ENCODE measurements at regions not wholly inside any gene's neighbourhood (a gene's known extent, or its start where the extent isn't known, plus 50 kb on each side); places are given as distances from the start of the nearest gene placed in this dataset.

GRCh38 chr20:24117383-24117782 is 128.8 kb upstream of the GGTLC1 start:
- TF ChIP-seq CTCF (IDR thresholded peaks at IDR 0.05): no peak
- no peak for TF ChIP-seq ZFX (IDR thresholded peaks at IDR 0.05; ENCODE audit: borderline replicate concordance)
- no peak overlapping the region for H3K27ac ChIP-seq

- H3K27ac ChIP-seq: no peak overlapping the region
- TF ChIP-seq ZFX (IDR thresholded peaks at IDR 0.05; ENCODE audit: borderline replicate concordance): no peak
- no peak for TF ChIP-seq CTCF (IDR thresholded peaks at IDR 0.05)
Measured at GRCh38 chr20:24116611-24117010, 128.0 kb upstream of the GGTLC1 start.

GRCh38 chr20:24112360-24112759 is 123.8 kb upstream of the GGTLC1 start:
- H3K27ac ChIP-seq: no peak overlapping the region
- TF ChIP-seq CTCF (IDR thresholded peaks at IDR 0.05) (no peak), ZFX (IDR thresholded peaks at IDR 0.05; ENCODE audit: borderline replicate concordance) (no peak)

- no peak for TF ChIP-seq ZFX (IDR thresholded peaks at IDR 0.05; ENCODE audit: borderline replicate concordance)
- no peak for TF ChIP-seq CTCF (IDR thresholded peaks at IDR 0.05)
- no peak overlapping the region for H3K27ac ChIP-seq
Measured at GRCh38 chr20:24111858-24112257, 123.3 kb upstream of the GGTLC1 start.

GRCh38 chr20:24109537-24109936 is 121.0 kb upstream of the GGTLC1 start:
- H3K27ac ChIP-seq: no peak overlapping the region
- TF ChIP-seq CTCF (IDR thresholded peaks at IDR 0.05): no peak
- TF ChIP-seq ZFX (IDR thresholded peaks at IDR 0.05; ENCODE audit: borderline replicate concordance): no peak

GRCh38 chr20:24109008-24109407 is 120.4 kb upstream of the GGTLC1 start:
- no peak overlapping the region for H3K27ac ChIP-seq
- TF ChIP-seq CTCF (IDR thresholded peaks at IDR 0.05) (no peak), ZFX (IDR thresholded peaks at IDR 0.05; ENCODE audit: borderline replicate concordance) (no peak)

- TF ChIP-seq ZFX (IDR thresholded peaks at IDR 0.05; ENCODE audit: borderline replicate concordance) (no peak), CTCF (IDR thresholded peaks at IDR 0.05) (no peak)
Measured at GRCh38 chr20:24108581-24108980, 120.0 kb upstream of the GGTLC1 start.

More at GRCh38 chr20:24108581-24108980, 120.0 kb upstream of the GGTLC1 start:
- no peak overlapping the region for H3K27ac ChIP-seq
